ENCODE measurements at regions not wholly inside any gene's neighbourhood (a gene's known extent, or its start where the extent isn't known, plus 50 kb on each side); places are given as distances from the start of the nearest gene placed in this dataset.

- TF ChIP-seq NR1H2 (CRISPR knock-in tag; IDR thresholded peaks at IDR 0.05) = no peak
- no peak for TF ChIP-seq RFX5 (IDR thresholded peaks at IDR 0.05; ENCODE audit: low read depth, low read length)
Observed at GRCh38 chr6:115663681-115664080, 397.0 kb downstream of the FRK start.

All from K562 (cell line).